ENCODE measurements at regions not wholly inside any gene's neighbourhood (a gene's known extent, or its start where the extent isn't known, plus 50 kb on each side); places are given as distances from the start of the nearest gene placed in this dataset.
"Not testable (repeated sequence)": the region's sequence is repeated elsewhere in the genome, so short reads cannot be mapped to it uniquely, and the experiment has no call there.

GRCh38 chr16:75957870-75958269, 231.6 kb upstream of the CPHXL start:
- H3K36me3 ChIP-seq: no peaks in the 10 kb centered on the region
- ATAC-seq (no peak), DNase-seq (no peak)
- intact Hi-C loops (cut with DNase I): no loop called here
- no peaks in the 10 kb centered on the region for H3K9me3 ChIP-seq
- no peak overlapping the region for H3K27ac ChIP-seq
- H3K4me3 ChIP-seq: no peak overlapping the region
- H3K27me3 ChIP-seq: peaks cover 0 to 3% (median 0%) of the 10 kb centered on the region in 7 donors
- TF ChIP-seq CTCF (IDR thresholded peaks at IDR 0.05): no peak
- no peaks in the 10 kb centered on the region for H3K4me1 ChIP-seq
- 75 to 78% methylated on average over 6 of the region's 6 CpGs for WGBS, 2 donors

DNA sequence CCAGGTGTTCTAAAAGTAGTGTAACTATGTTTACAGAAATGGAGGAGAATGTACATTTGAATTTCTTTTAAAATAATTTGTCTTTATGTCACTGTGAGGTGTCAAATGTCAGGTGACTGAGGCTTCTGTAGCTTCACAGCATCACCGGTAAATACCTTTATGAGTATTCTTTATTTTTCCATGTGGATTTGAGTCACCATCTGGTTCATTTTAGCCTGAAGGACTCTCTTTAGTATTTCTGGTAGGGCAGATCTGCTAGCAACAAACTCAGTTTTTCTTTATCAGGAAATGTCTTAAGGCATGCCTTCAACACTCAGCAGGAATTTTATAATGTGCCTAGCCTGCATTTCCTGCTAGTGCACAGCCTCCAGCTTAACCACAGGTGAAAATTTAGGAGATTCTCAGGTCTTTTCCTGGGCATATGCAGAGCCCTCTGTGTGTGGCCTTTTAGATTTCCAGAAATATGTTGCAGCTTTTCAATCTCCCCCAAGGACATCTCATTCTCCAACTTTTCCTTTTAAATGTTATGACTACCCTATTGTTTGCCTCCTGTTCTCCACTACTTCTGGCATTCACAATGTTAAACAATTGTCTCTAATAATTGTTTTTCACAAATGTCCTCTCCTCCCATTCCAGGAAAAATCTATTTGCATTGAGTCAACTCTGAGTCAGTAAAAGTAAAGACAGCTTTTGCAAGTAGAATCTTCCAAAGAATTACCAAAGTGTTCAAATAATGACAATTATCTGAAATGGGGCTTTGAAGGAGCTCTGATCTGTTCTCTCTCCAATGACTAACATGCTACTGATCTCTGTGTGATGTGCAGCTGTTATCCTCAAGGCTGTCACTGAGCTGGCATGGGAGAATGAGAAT, 239.4 kb upstream of the CPHXL start:
- Histone ChIP-seq H3K27me3 (no peaks in the 10 kb centered on the region), H3K4me3 (no peak overlapping the region), H3K9me3 (no peaks in the 10 kb centered on the region), H3K27ac (no peak overlapping the region), H3K4me1 (no peaks in the 10 kb centered on the region), H3K36me3 (no peaks in the 10 kb centered on the region)
- no peak for DNase-seq
- intact Hi-C loops (cut with DNase I): no loop called here
- ATAC-seq: no peak
- 70 to 71% methylated on average over 1 of the region's 1 CpG for WGBS, 2 donors
- no peak for TF ChIP-seq CTCF (IDR thresholded peaks at IDR 0.05)

DNA sequence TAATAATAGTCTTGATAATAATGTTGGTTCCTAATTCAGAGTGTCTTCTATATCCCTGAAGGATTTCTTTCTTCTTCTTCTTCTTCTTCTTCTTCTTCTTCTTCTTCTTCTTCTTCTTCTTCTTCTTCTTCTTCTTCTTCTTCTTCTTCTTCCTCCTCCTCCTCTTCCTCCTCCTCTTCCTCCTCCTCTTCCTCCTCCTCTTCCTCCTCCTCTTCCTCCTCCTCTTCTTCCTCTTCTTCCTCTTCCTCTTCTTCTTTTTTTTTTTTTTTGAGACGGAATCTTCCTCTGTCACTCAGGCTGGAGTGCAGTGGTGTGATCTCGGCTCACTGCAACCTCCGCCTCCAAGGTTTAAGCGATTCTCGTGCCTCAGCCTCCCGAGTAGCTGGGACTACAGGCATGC, 242.8 kb upstream of the CPHXL start:
- 87 to 92% methylated on average over 6 of the region's 6 CpGs for WGBS, 2 donors
- DNase-seq; intact Hi-C loops (cut with DNase I): not testable (repeated sequence)

DNA sequence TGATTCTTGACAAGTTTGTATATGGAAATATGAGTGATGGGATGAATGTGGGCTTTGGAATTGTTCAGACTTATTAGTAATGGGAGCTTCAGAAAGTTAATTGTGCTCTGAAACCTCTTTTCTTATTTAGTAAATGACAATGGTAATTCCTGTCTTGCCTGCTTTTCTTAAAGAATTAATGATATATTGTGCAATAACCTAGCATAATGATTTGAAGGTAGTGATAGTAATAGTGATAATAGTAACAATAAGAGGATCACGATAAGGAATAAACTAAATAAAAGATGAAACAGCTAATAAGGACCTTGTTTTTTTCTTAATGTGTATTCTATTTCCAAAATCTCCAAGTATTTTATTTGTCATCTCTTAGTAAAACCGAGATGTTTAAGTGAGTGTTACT, 245.0 kb upstream of the CPHXL start:
- Histone ChIP-seq H3K9me3 (peaks cover 0 to 13% (median 0%) of the 10 kb centered on the region in 11 donors), H3K27me3 (no peaks in the 10 kb centered on the region), H3K36me3 (no peaks in the 10 kb centered on the region), H3K4me3 (no peak overlapping the region), H3K4me1 (no peaks in the 10 kb centered on the region), H3K27ac (no peak overlapping the region)
- intact Hi-C loops (cut with DNase I): no loop called here
- WGBS, 2 donors: 74 to 75% methylated on average over 2 of the region's 2 CpGs
- TF ChIP-seq CTCF (IDR thresholded peaks at IDR 0.05): no peak
- ATAC-seq (no peak), DNase-seq (no peak)

More for the DNA sequence above, 242.8 kb upstream of the CPHXL start:
- not testable (repeated sequence) for H3K9me3 ChIP-seq, H3K27ac ChIP-seq, H3K27me3 ChIP-seq, ATAC-seq, H3K4me1 ChIP-seq, H3K4me3 ChIP-seq, H3K36me3 ChIP-seq

DNA sequence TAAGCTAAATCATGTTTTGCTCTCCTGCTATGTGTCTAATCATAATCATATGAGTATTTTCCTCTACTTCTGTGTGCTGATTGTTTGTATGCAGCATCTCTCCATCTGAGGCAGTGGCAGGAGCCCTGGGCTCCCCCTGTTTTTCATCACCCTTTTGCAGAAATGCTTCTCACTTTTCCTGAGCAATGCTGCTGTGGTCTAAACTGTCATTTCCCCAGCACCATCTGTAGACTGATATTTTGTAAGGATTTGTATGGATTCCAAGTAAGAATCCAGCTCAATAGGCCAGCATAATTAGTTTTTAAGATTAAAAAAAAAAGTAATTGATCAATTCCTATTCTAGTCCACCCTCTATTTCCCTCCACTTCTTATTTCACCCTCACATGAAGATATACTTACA, 257.0 kb upstream of the CPHXL start:
- DNase-seq (no peak), ATAC-seq (no peak)
- Histone ChIP-seq H3K9me3 (peaks cover 0 to 33% (median 7%) of the 10 kb centered on the region in 11 donors), H3K27ac (no peak overlapping the region), H3K4me3 (no peak overlapping the region), H3K4me1 (no peaks in the 10 kb centered on the region), H3K36me3 (no peaks in the 10 kb centered on the region), H3K27me3 (no peaks in the 10 kb centered on the region)
- no peak for TF ChIP-seq CTCF (IDR thresholded peaks at IDR 0.05)
- intact Hi-C loops (cut with DNase I): no loop called here
